COLO668 (cell line): ENCODE measurements at regions not wholly inside any gene's neighbourhood (a gene's known extent, or its start where the extent isn't known, plus 50 kb on each side); places are given as distances from the start of the nearest gene placed in this dataset.
"Not testable (repeated sequence)": the region's sequence is repeated elsewhere in the genome, so short reads cannot be mapped to it uniquely, and the experiment has no call there.

Experiments used
- DNase-seq: peaks from one replicate; lab custom pipeline; 2025; ENCODE audit not compliant: unreplicated experiment; lab: John Stamatoyannopoulos, UW

- no peak for DNase-seq
These were observed 232.1 kb upstream of the SEMA3C start for GRCh38 chr7:81150951-81151361.

DNA sequence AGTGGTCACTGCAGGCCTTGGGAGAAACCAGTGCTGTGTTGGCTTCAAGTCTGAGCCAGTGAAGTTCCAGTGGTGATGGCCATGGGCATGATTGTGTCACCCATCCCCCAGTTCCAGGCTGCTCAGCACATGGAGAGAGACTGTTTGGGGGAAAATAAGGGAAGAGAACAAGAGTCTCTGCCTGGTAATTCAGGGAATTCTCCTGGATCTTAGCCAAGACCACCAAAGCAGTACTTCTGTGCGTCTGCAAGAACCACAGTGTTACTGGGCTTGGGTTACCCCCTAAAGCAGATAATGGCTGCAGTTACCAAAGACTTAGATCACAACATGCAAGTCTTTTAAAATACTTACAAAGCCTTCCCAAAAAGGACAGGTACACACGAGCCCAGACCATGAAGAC is 225.0 kb upstream of the SEMA3C start:
- DNase-seq: no peak

- DNase-seq: not testable (repeated sequence)
These were observed 222.7 kb upstream of the SEMA3C start for GRCh38 chr7:81141257-81142205.

DNA sequence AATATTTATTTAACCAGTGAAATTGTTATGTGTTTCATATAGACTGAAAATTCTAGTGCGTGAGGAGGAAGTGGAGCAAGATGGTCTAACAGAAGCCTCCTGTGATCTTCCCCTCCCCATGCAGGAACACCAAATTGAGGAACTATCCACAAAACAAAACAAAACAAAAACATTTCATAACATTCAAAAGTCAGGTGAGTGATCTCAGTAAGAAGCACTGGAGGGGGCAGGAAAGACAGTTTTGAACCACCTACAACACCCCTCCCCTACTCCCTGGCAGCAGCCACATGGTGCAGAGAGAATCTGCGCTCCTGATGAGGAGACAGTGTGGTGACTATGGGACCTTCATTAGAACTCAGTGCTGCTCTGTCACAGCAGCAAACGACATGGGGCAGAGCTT is 221.9 kb upstream of the SEMA3C start:
- no peak for DNase-seq

GRCh38 chr7:81140252-81140651 is 221.4 kb upstream of the SEMA3C start:
- DNase-seq: no peak

DNA sequence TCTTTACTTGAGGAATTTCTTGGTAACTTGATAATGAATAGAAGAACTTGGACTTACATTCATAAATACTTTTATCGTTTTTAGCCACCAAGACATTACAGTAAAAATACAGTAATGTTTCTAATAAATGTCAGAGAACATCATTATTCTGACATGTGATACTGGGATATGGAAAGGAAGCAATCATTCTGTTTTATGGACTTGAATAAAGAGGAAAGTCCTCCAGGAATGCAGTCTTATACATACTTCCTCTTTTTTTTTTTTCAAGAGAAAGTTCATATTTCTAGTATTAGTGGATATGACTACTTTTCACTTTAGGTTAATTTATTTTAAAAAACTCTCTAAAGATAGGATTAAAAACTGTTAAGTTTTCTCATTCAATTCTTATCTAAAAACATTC is 220.0 kb upstream of the SEMA3C start:
- DNase-seq: no peak

DNA sequence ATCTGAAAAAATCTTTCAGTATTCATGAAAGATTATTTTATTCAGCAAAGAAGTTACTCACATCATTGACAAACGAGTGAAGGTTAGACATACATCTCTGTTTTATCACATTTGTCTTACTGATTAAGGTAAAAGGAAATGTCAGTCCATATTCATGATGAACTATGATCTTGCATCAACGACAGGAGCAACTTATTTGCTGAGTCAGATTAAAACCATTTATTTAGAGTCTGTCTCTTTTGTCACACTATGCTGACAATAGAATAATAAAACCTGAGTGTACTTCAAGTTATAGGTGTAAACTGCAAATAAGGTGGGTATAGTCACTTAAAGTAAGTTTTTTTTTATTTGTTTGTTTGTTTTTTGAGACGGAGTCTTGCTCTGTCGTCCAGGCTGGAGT is 216.5 kb upstream of the SEMA3C start:
- DNase-seq: no peak

- no peak for DNase-seq
These were observed 209.2 kb upstream of the SEMA3C start for GRCh38 chr7:81128011-81128410.

DNA sequence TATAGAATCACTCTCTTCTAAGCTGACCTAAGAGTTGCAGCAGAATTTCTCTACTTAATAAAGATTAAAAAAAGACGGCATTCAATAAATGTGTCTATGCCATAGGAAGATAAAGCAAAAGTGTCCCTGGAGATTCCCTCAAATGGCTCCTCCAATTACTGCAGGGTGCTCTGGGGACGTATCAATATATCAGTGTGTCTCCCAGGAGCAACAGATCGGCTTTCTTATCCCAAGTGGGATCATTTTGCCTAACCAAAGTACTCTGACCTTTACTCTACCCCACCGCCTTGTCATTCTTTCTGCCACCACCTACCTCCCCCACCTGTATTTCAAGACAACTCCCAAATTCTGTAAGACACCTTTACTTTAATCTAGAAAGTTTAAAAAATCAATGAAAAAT is 202.0 kb upstream of the SEMA3C start:
- no peak for DNase-seq

DNA sequence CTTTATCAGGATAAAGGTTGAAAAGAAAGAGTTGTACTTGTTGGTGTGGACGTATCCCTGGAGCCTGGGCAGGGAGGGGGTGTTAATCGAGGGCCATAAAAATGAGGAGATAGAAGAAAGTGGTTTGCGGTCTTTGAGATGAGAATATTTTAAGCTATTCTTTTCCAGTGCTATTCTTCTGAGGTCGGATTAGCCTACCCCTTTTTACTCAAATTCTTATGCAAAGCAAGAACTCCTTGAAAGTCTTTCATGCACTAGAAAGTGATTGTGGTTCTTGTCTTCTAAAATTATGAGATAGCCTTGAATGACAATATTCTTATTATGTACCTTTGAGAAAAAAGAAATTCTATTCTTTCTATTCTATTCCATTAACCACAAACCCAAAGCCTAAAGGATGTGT is 201.3 kb upstream of the SEMA3C start:
- no peak for DNase-seq

DNA sequence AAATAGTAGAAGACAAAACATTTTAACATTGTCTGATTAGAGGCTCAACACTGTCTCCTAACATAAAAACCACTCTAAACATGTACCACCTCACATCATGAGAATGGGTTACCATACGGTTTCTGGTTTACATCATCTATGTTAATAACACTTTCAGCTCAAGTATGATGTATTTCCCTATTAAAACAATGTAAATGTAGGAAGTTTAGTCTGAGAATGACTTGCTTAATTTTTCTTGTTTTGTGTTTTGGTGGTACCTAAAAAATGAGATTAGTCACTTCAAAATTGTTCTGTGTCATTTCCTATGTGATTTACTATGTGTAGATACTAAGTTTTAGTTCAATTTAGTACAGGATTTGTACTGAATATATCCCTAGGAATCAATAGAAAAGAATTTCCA is 195.8 kb upstream of the SEMA3C start:
- no peak for DNase-seq

DNA sequence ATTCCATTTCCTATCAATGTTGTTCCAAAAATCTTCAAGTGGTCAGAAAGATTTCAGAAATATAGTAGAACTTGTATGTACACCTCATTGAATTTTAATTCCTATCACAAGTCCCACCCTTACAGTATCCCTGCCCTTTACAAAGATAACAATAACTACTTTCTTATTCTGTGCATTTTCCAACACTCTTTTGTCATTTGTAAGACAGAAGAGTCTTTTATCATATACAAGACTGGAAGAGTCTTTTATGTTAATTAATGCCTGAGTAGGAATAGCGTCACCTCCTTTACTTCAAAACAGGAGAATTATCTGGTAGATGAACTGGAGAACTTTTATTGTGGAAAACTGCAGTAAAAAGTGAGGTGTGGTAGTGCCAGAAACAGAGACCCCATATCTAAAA is 193.9 kb upstream of the SEMA3C start:
- no peak for DNase-seq

- no peak for DNase-seq
These were observed 193.1 kb upstream of the SEMA3C start for GRCh38 chr7:81111781-81112540.

- no peak for DNase-seq
These were observed 192.5 kb upstream of the SEMA3C start for GRCh38 chr7:81111358-81111757.

DNA sequence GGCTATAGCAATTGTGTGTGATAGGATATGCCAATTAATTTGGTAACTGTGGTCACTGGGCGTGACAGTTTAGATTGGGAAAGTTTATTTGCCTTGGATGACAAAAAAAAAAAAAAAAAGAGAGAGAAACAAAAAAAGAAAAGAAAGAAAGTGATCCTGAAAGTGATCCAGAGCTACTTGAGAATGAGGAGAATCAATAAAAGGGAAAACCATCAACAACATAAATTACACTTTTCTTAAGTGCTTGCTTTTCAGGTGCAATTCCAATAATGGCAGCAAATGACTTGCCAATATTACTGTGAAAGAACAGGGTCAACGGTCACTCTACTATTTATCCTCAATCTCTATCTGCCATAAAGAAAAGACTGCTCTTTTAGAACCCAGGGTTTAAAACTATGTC is 191.8 kb upstream of the SEMA3C start:
- DNase-seq: no peak

- no peak for DNase-seq
These were observed 179.4 kb upstream of the SEMA3C start for GRCh38 chr7:81098213-81098612.

DNA sequence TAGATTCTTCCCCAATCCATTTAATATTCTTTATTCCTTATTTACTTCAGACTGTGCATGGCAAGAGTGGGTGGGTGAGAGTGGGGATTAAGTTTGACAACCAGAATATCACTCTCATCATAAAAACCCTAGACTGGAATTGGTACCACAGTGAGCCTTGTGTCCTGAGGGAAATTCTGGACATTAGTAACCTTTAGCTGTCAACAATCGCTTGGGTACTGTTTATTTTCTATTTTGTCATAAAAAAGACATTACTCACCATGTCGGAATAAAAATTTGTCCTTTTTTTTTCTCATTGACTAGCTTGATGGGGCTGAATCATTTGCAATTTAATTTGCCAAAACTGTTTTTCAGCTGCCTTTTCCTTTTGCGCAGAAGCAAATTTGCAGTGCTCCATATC is 176.1 kb upstream of the SEMA3C start:
- no peak for DNase-seq

- no peak for DNase-seq
These were observed 162.8 kb upstream of the SEMA3C start for GRCh38 chr7:81081616-81082015.

- DNase-seq: no peak
These were observed 161.7 kb upstream of the SEMA3C start for GRCh38 chr7:81080553-81080952.

GRCh38 chr7:81079746-81080145 is 160.9 kb upstream of the SEMA3C start:
- DNase-seq: no peak

DNA sequence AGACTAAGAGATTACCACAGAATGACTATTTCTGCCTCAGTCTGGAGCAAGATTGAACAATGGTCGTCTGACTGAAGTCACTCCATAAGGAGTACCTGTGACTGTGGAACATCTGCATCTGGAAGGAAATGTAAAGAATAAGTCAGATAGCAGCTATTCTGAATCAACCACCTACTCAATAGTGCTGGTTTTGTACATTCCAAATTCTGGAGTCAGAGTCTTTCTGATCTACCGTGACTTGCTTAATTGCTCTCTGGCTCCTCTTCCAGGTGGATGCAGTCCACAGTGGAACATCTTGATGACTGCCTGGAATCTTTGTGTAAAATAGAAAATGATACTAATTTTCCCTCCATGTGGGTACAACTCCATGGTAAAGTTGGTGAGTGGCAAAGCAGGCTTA is 156.3 kb upstream of the SEMA3C start:
- DNase-seq: no peak

DNA sequence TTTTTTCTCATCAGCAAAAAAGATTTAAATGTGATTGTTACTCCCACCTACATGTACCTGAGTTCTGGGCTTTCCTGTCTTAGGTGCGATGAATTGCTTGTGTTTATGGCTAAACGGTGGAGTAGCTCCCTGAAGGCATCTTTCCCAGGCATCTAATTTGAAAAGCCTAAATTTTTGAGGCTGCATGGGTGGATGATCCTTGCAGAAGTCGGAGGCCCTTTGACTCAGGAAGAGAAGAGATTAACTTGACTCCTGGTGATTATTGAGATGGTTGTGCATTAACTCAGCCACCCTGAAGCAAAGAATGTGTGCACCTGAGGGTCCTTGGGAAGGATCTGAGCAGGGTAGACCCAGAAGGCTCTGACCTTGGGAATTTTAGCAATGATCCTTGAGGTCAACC is 155.6 kb upstream of the SEMA3C start:
- no peak for DNase-seq
